ENCODE measurements at regions not wholly inside any gene's neighbourhood (a gene's known extent, or its start where the extent isn't known, plus 50 kb on each side); places are given as distances from the start of the nearest gene placed in this dataset.

DNA sequence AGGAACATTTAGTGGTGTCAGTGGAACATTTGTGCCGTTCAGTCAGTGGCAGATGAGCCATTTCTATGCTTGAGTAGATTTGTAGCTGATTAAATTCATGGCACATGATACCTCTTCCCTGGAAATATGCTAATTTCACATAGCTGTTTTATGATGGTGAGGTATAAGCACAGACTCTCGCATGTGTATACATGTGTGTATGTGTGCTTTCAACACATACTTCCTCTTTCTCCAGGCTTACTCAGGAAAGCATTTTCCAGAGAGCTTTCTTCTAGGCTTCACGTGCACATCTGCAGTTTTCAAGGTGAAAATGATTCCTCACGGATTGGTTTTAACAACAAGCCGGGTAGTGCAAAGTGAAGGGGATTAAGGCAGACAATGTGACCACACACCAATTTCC is 396.5 kb downstream of the HDGFL1 start:
- TF ChIP-seq POLR2A (IDR thresholded peaks at IDR 0.05) (no peak), POLR2AphosphoS5 (IDR thresholded peaks at IDR 0.05) (no peak)
- TF ChIP-seq, protein P1, sequence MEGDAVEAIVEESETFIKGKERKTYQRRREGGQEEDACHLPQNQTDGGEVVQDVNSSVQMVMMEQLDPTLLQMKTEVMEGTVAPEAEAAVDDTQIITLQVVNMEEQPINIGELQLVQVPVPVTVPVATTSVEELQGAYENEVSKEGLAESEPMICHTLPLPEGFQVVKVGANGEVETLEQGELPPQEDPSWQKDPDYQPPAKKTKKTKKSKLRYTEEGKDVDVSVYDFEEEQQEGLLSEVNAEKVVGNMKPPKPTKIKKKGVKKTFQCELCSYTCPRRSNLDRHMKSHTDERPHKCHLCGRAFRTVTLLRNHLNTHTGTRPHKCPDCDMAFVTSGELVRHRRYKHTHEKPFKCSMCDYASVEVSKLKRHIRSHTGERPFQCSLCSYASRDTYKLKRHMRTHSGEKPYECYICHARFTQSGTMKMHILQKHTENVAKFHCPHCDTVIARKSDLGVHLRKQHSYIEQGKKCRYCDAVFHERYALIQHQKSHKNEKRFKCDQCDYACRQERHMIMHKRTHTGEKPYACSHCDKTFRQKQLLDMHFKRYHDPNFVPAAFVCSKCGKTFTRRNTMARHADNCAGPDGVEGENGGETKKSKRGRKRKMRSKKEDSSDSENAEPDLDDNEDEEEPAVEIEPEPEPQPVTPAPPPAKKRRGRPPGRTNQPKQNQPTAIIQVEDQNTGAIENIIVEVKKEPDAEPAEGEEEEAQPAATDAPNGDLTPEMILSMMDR (IDR thresholded peaks at IDR 0.05 in 8 of 11, conservative IDR thresholded peaks at IDR 0.05 in 3 of 11): no peak
